ENCODE measurements at regions not wholly inside any gene's neighbourhood (a gene's known extent, or its start where the extent isn't known, plus 50 kb on each side); places are given as distances from the start of the nearest gene placed in this dataset.
"Not testable (repeated sequence)": the region's sequence is repeated elsewhere in the genome, so short reads cannot be mapped to it uniquely, and the experiment has no call there.

DNA sequence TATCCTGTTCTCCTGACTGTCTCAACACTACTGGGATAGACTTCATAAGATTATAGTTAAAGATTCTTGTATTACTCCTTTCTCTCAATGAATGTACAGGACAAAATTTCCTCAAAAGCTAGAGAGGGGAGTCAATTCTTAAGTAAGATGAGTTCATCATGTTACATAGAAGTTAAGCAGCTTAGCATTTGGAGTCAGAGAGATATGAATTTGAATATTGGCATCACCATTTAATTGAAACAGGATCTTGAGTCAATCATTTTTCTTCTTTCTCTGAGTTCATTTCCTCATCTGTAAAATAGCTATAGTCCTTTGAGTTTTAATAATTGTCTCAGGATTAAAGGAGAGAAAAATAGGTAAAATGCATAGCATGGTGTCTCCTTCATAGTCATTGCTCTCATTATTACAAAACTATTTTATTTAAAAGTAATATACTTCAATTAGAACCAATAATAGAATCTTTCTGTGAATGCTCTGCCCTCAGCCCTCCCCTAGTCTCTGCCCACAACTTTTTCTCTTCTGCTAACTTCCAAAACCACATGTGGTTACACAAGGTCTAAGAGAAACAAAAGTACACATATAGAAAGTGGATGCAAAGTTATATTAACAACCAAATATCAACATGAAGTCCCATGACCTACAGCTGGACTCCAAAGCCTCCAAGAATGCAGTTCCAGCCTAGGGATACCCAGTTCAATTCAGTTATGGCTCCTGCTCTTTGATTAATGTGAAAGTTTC, 265.6 kb downstream of the TLE1 start:
- no peak overlapping the region for H3K27ac ChIP-seq (ENCODE audit: low read depth, low read length)

DNA sequence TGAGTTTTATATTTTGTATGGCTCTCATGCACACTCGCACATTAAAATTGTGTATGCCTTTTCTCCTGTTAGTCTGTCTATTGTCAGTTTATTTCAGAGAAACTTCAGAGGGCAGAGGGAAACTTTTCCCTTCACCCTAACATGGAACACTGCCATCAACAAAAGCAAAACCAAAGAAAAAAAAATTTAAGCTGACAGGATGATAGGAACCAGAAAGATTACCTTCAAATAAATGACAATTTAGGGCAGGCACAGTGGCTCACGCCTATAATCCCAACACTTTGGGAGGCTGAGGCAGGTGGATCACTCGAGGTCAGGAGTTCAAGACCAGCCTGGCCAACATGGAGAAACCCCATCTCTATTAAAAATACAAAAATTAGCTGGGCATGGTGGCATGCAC, 268.3 kb downstream of the TLE1 start:
- not testable (repeated sequence) for H3K36me3 ChIP-seq (ENCODE audit: control insufficient read depth, low read length); H3K4me3 ChIP-seq (ENCODE audit: low read length); H3F3A ChIP-seq (ENCODE audit: control insufficient read depth, insufficient read depth); H3K27ac ChIP-seq (ENCODE audit: low read depth, low read length); H3K9me3 ChIP-seq (ENCODE audit: control insufficient read depth, insufficient read depth, low read length); H3K9me2 ChIP-seq (replicated peaks; ENCODE audit: control insufficient read depth, low read length); H3K27me3 ChIP-seq (ENCODE audit: control insufficient read depth, low read length); H4K20me1 ChIP-seq (ENCODE audit: control insufficient read depth, insufficient read depth, low read depth, low read length); H3K4me2 ChIP-seq (ENCODE audit: low read length); H3K4me1 ChIP-seq (ENCODE audit: control insufficient read depth, low read length); H3K79me2 ChIP-seq (ENCODE audit: control insufficient read depth, low read length)

More for the DNA sequence above, 265.6 kb downstream of the TLE1 start:
- Histone ChIP-seq H3K27me3 (ENCODE audit: control insufficient read depth, low read length) (no peaks in the 10 kb centered on the region), H3F3A (ENCODE audit: control insufficient read depth, insufficient read depth) (no peaks in the 10 kb centered on the region), H3K36me3 (ENCODE audit: control insufficient read depth, low read length) (no peaks in the 10 kb centered on the region), H3K4me1 (ENCODE audit: control insufficient read depth, low read length) (no peaks in the 10 kb centered on the region), H3K79me2 (ENCODE audit: control insufficient read depth, low read length) (no peaks in the 10 kb centered on the region), H4K20me1 (ENCODE audit: control insufficient read depth, insufficient read depth, low read depth, low read length) (no peaks in the 10 kb centered on the region), H3K9me2 (replicated peaks; ENCODE audit: control insufficient read depth, low read length) (no peaks in the 10 kb centered on the region), H3K9me3 (ENCODE audit: control insufficient read depth, insufficient read depth, low read length) (peaks cover 4% of the 10 kb centered on the region; the same call in 1 of the 2 replicates), H3K4me2 (ENCODE audit: low read length) (no peak overlapping the region), H3K4me3 (ENCODE audit: low read length) (no peak overlapping the region)
- no peak for TF ChIP-seq EZH2phosphoT487 (IDR thresholded peaks at IDR 0.05; ENCODE audit: borderline replicate concordance, low read length)
- TF ChIP-seq, protein P1, sequence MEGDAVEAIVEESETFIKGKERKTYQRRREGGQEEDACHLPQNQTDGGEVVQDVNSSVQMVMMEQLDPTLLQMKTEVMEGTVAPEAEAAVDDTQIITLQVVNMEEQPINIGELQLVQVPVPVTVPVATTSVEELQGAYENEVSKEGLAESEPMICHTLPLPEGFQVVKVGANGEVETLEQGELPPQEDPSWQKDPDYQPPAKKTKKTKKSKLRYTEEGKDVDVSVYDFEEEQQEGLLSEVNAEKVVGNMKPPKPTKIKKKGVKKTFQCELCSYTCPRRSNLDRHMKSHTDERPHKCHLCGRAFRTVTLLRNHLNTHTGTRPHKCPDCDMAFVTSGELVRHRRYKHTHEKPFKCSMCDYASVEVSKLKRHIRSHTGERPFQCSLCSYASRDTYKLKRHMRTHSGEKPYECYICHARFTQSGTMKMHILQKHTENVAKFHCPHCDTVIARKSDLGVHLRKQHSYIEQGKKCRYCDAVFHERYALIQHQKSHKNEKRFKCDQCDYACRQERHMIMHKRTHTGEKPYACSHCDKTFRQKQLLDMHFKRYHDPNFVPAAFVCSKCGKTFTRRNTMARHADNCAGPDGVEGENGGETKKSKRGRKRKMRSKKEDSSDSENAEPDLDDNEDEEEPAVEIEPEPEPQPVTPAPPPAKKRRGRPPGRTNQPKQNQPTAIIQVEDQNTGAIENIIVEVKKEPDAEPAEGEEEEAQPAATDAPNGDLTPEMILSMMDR (IDR thresholded peaks at IDR 0.05; ENCODE audit: low read depth, low read length, poor library complexity, severe bottlenecking): no peak

DNA sequence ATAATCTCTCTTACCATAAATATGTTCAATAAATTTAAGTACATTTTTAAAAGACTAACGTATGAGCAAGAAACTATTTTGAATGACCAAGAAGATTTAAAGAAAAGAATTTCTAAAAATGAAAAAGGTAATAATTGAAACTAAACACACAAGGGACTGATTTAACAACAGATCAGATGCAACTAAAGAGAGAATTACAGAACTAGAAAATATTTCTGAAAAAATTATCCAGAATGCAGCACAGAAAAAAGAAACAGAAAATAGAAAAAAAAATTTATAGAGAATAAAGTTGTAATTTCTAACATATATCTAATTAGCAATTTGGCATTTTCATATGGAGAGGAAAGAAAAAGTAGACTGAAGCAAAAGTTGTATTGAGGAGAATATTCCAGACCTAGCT, 269.3 kb downstream of the TLE1 start:
- Histone ChIP-seq H3K9me3 (ENCODE audit: control insufficient read depth, insufficient read depth, low read length) (no peaks in the 10 kb centered on the region), H3F3A (ENCODE audit: control insufficient read depth, insufficient read depth) (no peaks in the 10 kb centered on the region), H3K36me3 (ENCODE audit: control insufficient read depth, low read length) (no peaks in the 10 kb centered on the region), H3K4me3 (ENCODE audit: low read length) (no peak overlapping the region), H3K4me1 (ENCODE audit: control insufficient read depth, low read length) (no peaks in the 10 kb centered on the region), H4K20me1 (ENCODE audit: control insufficient read depth, insufficient read depth, low read depth, low read length) (no peaks in the 10 kb centered on the region), H3K4me2 (ENCODE audit: low read length) (no peak overlapping the region), H3K9me2 (replicated peaks; ENCODE audit: control insufficient read depth, low read length) (no peaks in the 10 kb centered on the region), H3K27me3 (ENCODE audit: control insufficient read depth, low read length) (no peaks in the 10 kb centered on the region), H3K79me2 (ENCODE audit: control insufficient read depth, low read length) (no peaks in the 10 kb centered on the region), H3K27ac (ENCODE audit: low read depth, low read length) (no peak overlapping the region)
- TF ChIP-seq, protein P1 (IDR thresholded peaks at IDR 0.05; ENCODE audit: low read depth, low read length, poor library complexity, severe bottlenecking): no peak
- TF ChIP-seq EZH2phosphoT487 (IDR thresholded peaks at IDR 0.05; ENCODE audit: borderline replicate concordance, low read length): no peak

DNA sequence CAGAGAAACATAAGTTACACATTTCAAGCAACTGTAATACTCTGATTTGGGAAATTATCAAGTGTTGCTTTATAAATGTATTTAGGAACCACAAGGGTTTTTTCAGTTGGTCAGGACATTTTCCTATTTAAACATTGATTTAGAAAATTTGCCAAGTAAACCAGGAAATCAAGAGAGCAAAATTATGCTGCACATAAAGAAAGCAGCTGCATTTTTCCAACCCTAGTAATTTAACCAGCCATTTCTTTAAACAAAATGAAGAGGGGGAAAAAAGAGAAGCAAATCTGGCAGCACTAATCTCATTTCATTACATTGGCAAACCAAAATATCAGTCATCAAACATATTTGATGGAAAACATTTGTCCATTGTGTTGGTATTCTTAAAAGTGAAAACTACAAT, 271.4 kb downstream of the TLE1 start:
- H3K36me3 ChIP-seq (ENCODE audit: control insufficient read depth, low read length): no peaks in the 10 kb centered on the region
- H3K79me2 ChIP-seq (ENCODE audit: control insufficient read depth, low read length): no peaks in the 10 kb centered on the region
- no peak overlapping the region for H3K4me2 ChIP-seq (ENCODE audit: low read length)
- no peak overlapping the region for H3K4me3 ChIP-seq (ENCODE audit: low read length)
- no peak overlapping the region for H3K27ac ChIP-seq (ENCODE audit: low read depth, low read length)
- no peaks in the 10 kb centered on the region for H3K4me1 ChIP-seq (ENCODE audit: control insufficient read depth, low read length)
- H4K20me1 ChIP-seq (ENCODE audit: control insufficient read depth, insufficient read depth, low read depth, low read length): no peaks in the 10 kb centered on the region
- no peak for TF ChIP-seq EZH2phosphoT487 (IDR thresholded peaks at IDR 0.05; ENCODE audit: borderline replicate concordance, low read length)
- TF ChIP-seq, protein P1 (IDR thresholded peaks at IDR 0.05; ENCODE audit: low read depth, low read length, poor library complexity, severe bottlenecking): no peak
- H3K9me2 ChIP-seq (replicated peaks; ENCODE audit: control insufficient read depth, low read length): no peaks in the 10 kb centered on the region
- H3F3A ChIP-seq (ENCODE audit: control insufficient read depth, insufficient read depth): no peaks in the 10 kb centered on the region
- no peaks in the 10 kb centered on the region for H3K27me3 ChIP-seq (ENCODE audit: control insufficient read depth, low read length)
- no peaks in the 10 kb centered on the region for H3K9me3 ChIP-seq (ENCODE audit: control insufficient read depth, insufficient read depth, low read length)
